ENCODE measurements at regions not wholly inside any gene's neighbourhood (a gene's known extent, or its start where the extent isn't known, plus 50 kb on each side); places are given as distances from the start of the nearest gene placed in this dataset.

- Histone ChIP-seq H3K4me1 (ENCODE audit: control extremely low read depth in 1 of 4, control insufficient read depth in 4 of 4, insufficient read depth in 4 of 4, low read length in 3 of 4) (peaks cover 0 to 32% (median 22%) of the 10 kb centered on the region in 4 experiments), H3K9me3 (ENCODE audit: control extremely low read depth in 1 of 5, control insufficient read depth in 4 of 5, insufficient read depth in 2 of 5, low read depth in 1 of 5, low read length in 4 of 5) (no peaks in the 10 kb centered on the region), H3K27ac (ENCODE audit: insufficient read depth in 1 of 2, low read depth in 1 of 2, low read length in 2 of 2, poor library complexity in 1 of 2, severe bottlenecking in 2 of 2) (no peak overlapping the region), H3K27me3 (replicated peaks in 2 of 5; ENCODE audit: control insufficient read depth in 4 of 5, insufficient read depth in 5 of 5, low read length in 4 of 5) (no peaks in the 10 kb centered on the region), H3K4me3 (ENCODE audit: control insufficient read depth in 1 of 7, extremely low read depth in 1 of 7, insufficient read depth in 4 of 7, low read depth in 2 of 7, low read length in 6 of 7) (no peak overlapping the region), H3K36me3 (ENCODE audit: control insufficient read depth in 4 of 4, insufficient read depth in 4 of 4, low read length in 3 of 4) (no peaks in the 10 kb centered on the region)
- ChIA-PET CTCF (interaction anchor here (0.9 to 2.2 kb wide), 2 partner anchors 12 to 17 kb away, joined by 3 to 5 read pairs; no protein-coding TSS in a partner anchor), POLR2A (interaction anchor here (0.6 kb wide), 1 partner anchor 178 kb away, joined by 3 read pairs; no protein-coding TSS in a partner anchor)
- DNase-seq, result no peak
- 53% methylated on average over 8 of the region's 8 CpGs for WGBS (ENCODE audit: insufficient coverage)
These were observed 184.3 kb upstream of the APCDD1 start for GRCh38 chr18:10270151-10270571.

- H3K4me1 ChIP-seq (ENCODE audit: control extremely low read depth in 1 of 4, control insufficient read depth in 4 of 4, insufficient read depth in 4 of 4, low read length in 3 of 4), result peaks cover 0 to 23% (median 17%) of the 10 kb centered on the region in 4 experiments
- H3K4me3 ChIP-seq (ENCODE audit: control insufficient read depth in 1 of 7, extremely low read depth in 1 of 7, insufficient read depth in 4 of 7, low read depth in 2 of 7, low read length in 6 of 7), result no peak overlapping the region
- no peak overlapping the region for H3K27ac ChIP-seq (ENCODE audit: insufficient read depth in 1 of 2, low read depth in 1 of 2, low read length in 2 of 2, poor library complexity in 1 of 2, severe bottlenecking in 2 of 2)
- no peak for DNase-seq
- no peaks in the 10 kb centered on the region for H3K9me3 ChIP-seq (ENCODE audit: control extremely low read depth in 1 of 5, control insufficient read depth in 4 of 5, insufficient read depth in 2 of 5, low read depth in 1 of 5, low read length in 4 of 5)
- CTCF ChIA-PET, result interaction anchor here (1.4 to 2.2 kb wide), 2 partner anchors 15 to 16 kb away, joined by 4 to 5 read pairs; no protein-coding TSS in a partner anchor
- POLR2A ChIA-PET, result no interaction called here
- 100% methylated on average over 4 of the region's 4 CpGs for WGBS (ENCODE audit: insufficient coverage)
- no peaks in the 10 kb centered on the region for H3K36me3 ChIP-seq (ENCODE audit: control insufficient read depth in 4 of 4, insufficient read depth in 4 of 4, low read length in 3 of 4)
- H3K27me3 ChIP-seq (replicated peaks in 2 of 5; ENCODE audit: control insufficient read depth in 4 of 5, insufficient read depth in 5 of 5, low read length in 4 of 5), result no peaks in the 10 kb centered on the region
These were observed 183.0 kb upstream of the APCDD1 start for GRCh38 chr18:10271481-10271880.

GRCh38 chr18:10274301-10274700 is 180.1 kb upstream of the APCDD1 start:
- ChIA-PET POLR2A (no interaction called here), CTCF (no interaction called here)
- 94% methylated on average over 2 of the region's 5 CpGs for WGBS (ENCODE audit: insufficient coverage)
- no peak for DNase-seq
- H3K4me3 ChIP-seq (ENCODE audit: control insufficient read depth in 1 of 7, extremely low read depth in 1 of 7, insufficient read depth in 4 of 7, low read depth in 2 of 7, low read length in 6 of 7), result no peak overlapping the region
- H3K27ac ChIP-seq (ENCODE audit: insufficient read depth in 1 of 2, low read depth in 1 of 2, low read length in 2 of 2, poor library complexity in 1 of 2, severe bottlenecking in 2 of 2), result no peak overlapping the region
- H3K27me3 ChIP-seq (replicated peaks in 2 of 5; ENCODE audit: control insufficient read depth in 4 of 5, insufficient read depth in 5 of 5, low read length in 4 of 5), result no peaks in the 10 kb centered on the region
- no peaks in the 10 kb centered on the region for H3K9me3 ChIP-seq (ENCODE audit: control extremely low read depth in 1 of 5, control insufficient read depth in 4 of 5, insufficient read depth in 2 of 5, low read depth in 1 of 5, low read length in 4 of 5)
- H3K4me1 ChIP-seq (ENCODE audit: control extremely low read depth in 1 of 4, control insufficient read depth in 4 of 4, insufficient read depth in 4 of 4, low read length in 3 of 4), result peaks cover 0 to 13% (median 9%) of the 10 kb centered on the region in 4 experiments
- H3K36me3 ChIP-seq (ENCODE audit: control insufficient read depth in 4 of 4, insufficient read depth in 4 of 4, low read length in 3 of 4), result no peaks in the 10 kb centered on the region

- Histone ChIP-seq H3K4me1 (ENCODE audit: control extremely low read depth in 1 of 4, control insufficient read depth in 4 of 4, insufficient read depth in 4 of 4, low read length in 3 of 4) (peaks cover 0 to 1% (median under 1%) of the 10 kb centered on the region in 4 experiments), H3K36me3 (ENCODE audit: control insufficient read depth in 4 of 4, insufficient read depth in 4 of 4, low read length in 3 of 4) (no peaks in the 10 kb centered on the region), H3K27ac (ENCODE audit: insufficient read depth in 1 of 2, low read depth in 1 of 2, low read length in 2 of 2, poor library complexity in 1 of 2, severe bottlenecking in 2 of 2) (no peak overlapping the region), H3K9me3 (ENCODE audit: control extremely low read depth in 1 of 5, control insufficient read depth in 4 of 5, insufficient read depth in 2 of 5, low read depth in 1 of 5, low read length in 4 of 5) (no peaks in the 10 kb centered on the region), H3K27me3 (replicated peaks in 2 of 5; ENCODE audit: control insufficient read depth in 4 of 5, insufficient read depth in 5 of 5, low read length in 4 of 5) (no peaks in the 10 kb centered on the region), H3K4me3 (ENCODE audit: control insufficient read depth in 1 of 7, extremely low read depth in 1 of 7, insufficient read depth in 4 of 7, low read depth in 2 of 7, low read length in 6 of 7) (no peak overlapping the region)
- 100% methylated on average over 1 of the region's 3 CpGs for WGBS (ENCODE audit: insufficient coverage)
- POLR2A ChIA-PET, result no interaction called here
- no peak for DNase-seq
- CTCF ChIA-PET, result no interaction called here
These were observed 178.9 kb upstream of the APCDD1 start for GRCh38 chr18:10275486-10275885.

DNA sequence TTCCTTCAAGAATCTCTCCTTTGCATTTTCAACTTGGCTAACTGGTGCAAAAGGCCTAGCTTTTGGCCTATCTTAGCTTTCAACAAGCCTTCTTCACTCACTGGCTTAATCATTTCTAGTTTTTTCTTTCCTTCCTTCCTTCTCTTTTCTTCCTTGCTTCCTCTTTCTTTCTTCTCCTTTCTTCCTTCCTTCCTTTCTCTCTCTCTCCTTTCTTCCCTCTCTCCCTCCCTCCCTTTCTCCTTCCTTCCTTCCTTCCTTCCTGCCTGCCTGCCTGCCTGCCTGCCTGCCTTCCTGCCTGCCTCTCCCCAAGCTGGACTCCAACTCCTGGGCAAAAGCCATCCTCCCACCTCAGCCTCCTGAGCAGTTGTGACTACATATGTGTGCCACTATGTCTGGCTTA is 176.2 kb upstream of the APCDD1 start:
- POLR2A ChIA-PET, result interaction anchor here (0.6 kb wide), 1 partner anchor 215 kb away, joined by 3 read pairs; no protein-coding TSS in a partner anchor
- no peak overlapping the region for H3K4me3 ChIP-seq (ENCODE audit: control insufficient read depth in 1 of 7, extremely low read depth in 1 of 7, insufficient read depth in 4 of 7, low read depth in 2 of 7, low read length in 6 of 7)
- H3K27ac ChIP-seq (ENCODE audit: insufficient read depth in 1 of 2, low read depth in 1 of 2, low read length in 2 of 2, poor library complexity in 1 of 2, severe bottlenecking in 2 of 2), result no peak overlapping the region
- no peaks in the 10 kb centered on the region for H3K27me3 ChIP-seq (replicated peaks in 2 of 5; ENCODE audit: control insufficient read depth in 4 of 5, insufficient read depth in 5 of 5, low read length in 4 of 5)
- H3K36me3 ChIP-seq (ENCODE audit: control insufficient read depth in 4 of 4, insufficient read depth in 4 of 4, low read length in 3 of 4), result no peaks in the 10 kb centered on the region
- H3K9me3 ChIP-seq (ENCODE audit: control extremely low read depth in 1 of 5, control insufficient read depth in 4 of 5, insufficient read depth in 2 of 5, low read depth in 1 of 5, low read length in 4 of 5), result no peaks in the 10 kb centered on the region
- peaks cover 0 to 9% (median 5%) of the 10 kb centered on the region in 4 experiments for H3K4me1 ChIP-seq (ENCODE audit: control extremely low read depth in 1 of 4, control insufficient read depth in 4 of 4, insufficient read depth in 4 of 4, low read length in 3 of 4)
- CTCF ChIA-PET, result no interaction called here
- DNase-seq, result no peak

DNA sequence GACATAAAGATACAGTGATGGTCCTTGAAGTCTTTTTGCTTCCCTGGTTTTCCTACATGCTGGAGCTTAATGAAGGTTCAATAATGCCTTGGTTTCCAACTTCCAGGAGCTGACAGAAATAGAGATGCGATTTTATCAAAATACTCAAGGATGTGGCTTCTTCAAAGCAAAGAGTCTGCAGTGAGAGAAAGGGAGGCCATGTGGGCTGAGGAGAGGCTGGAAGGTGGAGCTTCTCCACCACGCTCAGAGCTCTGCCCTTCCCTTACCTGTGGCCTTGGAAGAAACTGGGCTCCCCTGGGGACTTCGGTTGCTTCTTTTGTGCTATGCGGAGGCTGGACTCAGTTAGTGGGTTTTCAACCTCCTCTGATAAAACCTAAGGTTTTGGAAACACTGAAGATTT is 175.0 kb upstream of the APCDD1 start:
- WGBS (ENCODE audit: insufficient coverage), result 100% methylated on average over 4 of the region's 4 CpGs
- POLR2A ChIA-PET, result no interaction called here
- no peak for DNase-seq
- CTCF ChIA-PET, result no interaction called here
- Histone ChIP-seq H3K4me3 (ENCODE audit: control insufficient read depth in 1 of 7, extremely low read depth in 1 of 7, insufficient read depth in 4 of 7, low read depth in 2 of 7, low read length in 6 of 7) (no peak overlapping the region), H3K9me3 (ENCODE audit: control extremely low read depth in 1 of 5, control insufficient read depth in 4 of 5, insufficient read depth in 2 of 5, low read depth in 1 of 5, low read length in 4 of 5) (no peaks in the 10 kb centered on the region), H3K27ac (ENCODE audit: insufficient read depth in 1 of 2, low read depth in 1 of 2, low read length in 2 of 2, poor library complexity in 1 of 2, severe bottlenecking in 2 of 2) (no peak overlapping the region), H3K36me3 (ENCODE audit: control insufficient read depth in 4 of 4, insufficient read depth in 4 of 4, low read length in 3 of 4) (no peaks in the 10 kb centered on the region), H3K4me1 (ENCODE audit: control extremely low read depth in 1 of 4, control insufficient read depth in 4 of 4, insufficient read depth in 4 of 4, low read length in 3 of 4) (peaks cover 4 to 21% (median 17%) of the 10 kb centered on the region in 4 experiments), H3K27me3 (replicated peaks in 2 of 5; ENCODE audit: control insufficient read depth in 4 of 5, insufficient read depth in 5 of 5, low read length in 4 of 5) (no peaks in the 10 kb centered on the region)

GRCh38 chr18:10279905-10280644 is 174.4 kb upstream of the APCDD1 start:
- no peak for DNase-seq
- no peak overlapping the region for H3K27ac ChIP-seq (ENCODE audit: insufficient read depth in 1 of 2, low read depth in 1 of 2, low read length in 2 of 2, poor library complexity in 1 of 2, severe bottlenecking in 2 of 2)
- H3K4me1 ChIP-seq (ENCODE audit: control extremely low read depth in 1 of 4, control insufficient read depth in 4 of 4, insufficient read depth in 4 of 4, low read length in 3 of 4), result peaks cover 4 to 27% (median 23%) of the 10 kb centered on the region in 4 experiments
- no peaks in the 10 kb centered on the region for H3K9me3 ChIP-seq (ENCODE audit: control extremely low read depth in 1 of 5, control insufficient read depth in 4 of 5, insufficient read depth in 2 of 5, low read depth in 1 of 5, low read length in 4 of 5)
- no peaks in the 10 kb centered on the region for H3K27me3 ChIP-seq (replicated peaks in 2 of 5; ENCODE audit: control insufficient read depth in 4 of 5, insufficient read depth in 5 of 5, low read length in 4 of 5)
- WGBS (ENCODE audit: insufficient coverage), result 100% methylated on average over 7 of the region's 9 CpGs
- POLR2A ChIA-PET, result no interaction called here
- H3K4me3 ChIP-seq (ENCODE audit: control insufficient read depth in 1 of 7, extremely low read depth in 1 of 7, insufficient read depth in 4 of 7, low read depth in 2 of 7, low read length in 6 of 7), result no peak overlapping the region
- CTCF ChIA-PET, result no interaction called here
- no peaks in the 10 kb centered on the region for H3K36me3 ChIP-seq (ENCODE audit: control insufficient read depth in 4 of 4, insufficient read depth in 4 of 4, low read length in 3 of 4)

Data from common myeloid progenitor, CD34-positive (primary cell).